ENCODE measurements at regions not wholly inside any gene's neighbourhood (a gene's known extent, or its start where the extent isn't known, plus 50 kb on each side); places are given as distances from the start of the nearest gene placed in this dataset.

- no peaks in the 10 kb centered on the region; the same call in 2 of the 3 replicates for H3K4me1 Mint-ChIP-seq
- Histone ChIP-seq H2AFZ (no peak overlapping the region), H3K4me2 (no peak overlapping the region), H3K27ac (ENCODE audit: low read depth) (no peak overlapping the region), H3K79me2 (replicated peaks; ENCODE audit: insufficient read depth) (no peaks in the 10 kb centered on the region), H3K9me2 (ENCODE audit: insufficient read depth) (no peaks in the 10 kb centered on the region), H4K20me1 (replicated peaks; ENCODE audit: insufficient read depth) (no peaks in the 10 kb centered on the region), H3K36me3 (ENCODE audit: insufficient read depth) (no peaks in the 10 kb centered on the region), H3F3A (replicated peaks; ENCODE audit: low read depth) (no peaks in the 10 kb centered on the region), H3K4me3 (no peak overlapping the region), H3K27me3 (ENCODE audit: insufficient read depth) (no peaks in the 10 kb centered on the region), H3K4me1 (ENCODE audit: insufficient read depth) (no peaks in the 10 kb centered on the region)
- DNase-seq (ENCODE audit: low spot score) (no peak), ATAC-seq (no peak)
- 0 out of 3 replicates have a peak, but pooled peaks cover 3% of the 10 kb centered on the region for H3K36me3 Mint-ChIP-seq (ENCODE audit: low read depth)
- H3K4me3 Mint-ChIP-seq: no peak overlapping the region
- no peak overlapping the region for H3K27ac Mint-ChIP-seq
- TF ChIP-seq EZH2 (IDR thresholded peaks at IDR 0.05; ENCODE audit: low read depth, unreplicated experiment): no peak
- no peak for TF ChIP-seq STAT1 (IDR thresholded peaks at IDR 0.05; ENCODE audit: unreplicated experiment)
- TF ChIP-seq CTCF (conservative IDR thresholded peaks at IDR 0.05; ENCODE audit: low read depth in 2 of 2): no peak
- no peak for TF ChIP-seq POLR2AphosphoS5 (IDR thresholded peaks at IDR 0.05; ENCODE audit: low read depth)
- no peak for TF ChIP-seq NANOG (IDR thresholded peaks at IDR 0.05; ENCODE audit: borderline replicate concordance)
- TF ChIP-seq CREB1 (CRISPR knock-in tag; IDR thresholded peaks at IDR 0.05; ENCODE audit: low read depth): no peak
- TF ChIP-seq REST (IDR thresholded peaks at IDR 0.05; ENCODE audit: unreplicated experiment): no peak
- TF ChIP-seq ETS1 (IDR thresholded peaks at IDR 0.05): no peak
- no peak for TF ChIP-seq EZH2phosphoT487 (IDR thresholded peaks at IDR 0.05; ENCODE audit: unreplicated experiment)
- no peak for TF ChIP-seq JUNB (IDR thresholded peaks at IDR 0.05; ENCODE audit: unreplicated experiment)
- no peak for TF ChIP-seq ZNF114 (CRISPR knock-in tag; IDR thresholded peaks at IDR 0.05)
- no peak for TF ChIP-seq ZNF462 (CRISPR knock-in tag; IDR thresholded peaks at IDR 0.05)
- no peak for TF ChIP-seq ZNF331 (CRISPR knock-in tag; IDR thresholded peaks at IDR 0.05; ENCODE audit: low read depth)
- H3K27me3 Mint-ChIP-seq (ENCODE audit: insufficient read depth, low read depth, poor library complexity): no peaks in the 10 kb centered on the region
- no peaks in the 10 kb centered on the region for H3K9me3 Mint-ChIP-seq
Measured at GRCh38 chr7:142671506-142671905, 77.8 kb upstream of the PRSS1 start.

Data from GM23338 (cell line).